ENCODE measurements at regions not wholly inside any gene's neighbourhood (a gene's known extent, or its start where the extent isn't known, plus 50 kb on each side); places are given as distances from the start of the nearest gene placed in this dataset.
"Not testable (repeated sequence)": the region's sequence is repeated elsewhere in the genome, so short reads cannot be mapped to it uniquely, and the experiment has no call there.

GRCh38 chr3:67064105-67064504, 66.0 kb downstream of the KBTBD8 start:
- no peak for DNase-seq
- Histone ChIP-seq H3K79me2 (ENCODE audit: control insufficient read depth, insufficient read depth, low read length) (no peaks in the 10 kb centered on the region), H3K79me1 (ENCODE audit: low read length) (no peaks in the 10 kb centered on the region), H2BK15ac (replicated peaks; ENCODE audit: low read depth) (no peak overlapping the region), H3K27me3 (ENCODE audit: insufficient read depth, low read length, poor library complexity) (no peaks in the 10 kb centered on the region), H2AK5ac (ENCODE audit: low read length) (no peak overlapping the region), H3K9ac (ENCODE audit: low read length) (no peak overlapping the region), H3K27ac (ENCODE audit: low read depth, low read length) (no peak overlapping the region), H3K36me3 (ENCODE audit: control insufficient read depth, insufficient read depth, low read length) (no peaks in the 10 kb centered on the region), H3K4me3 (ENCODE audit: low read length) (no peak overlapping the region), H4K8ac (ENCODE audit: low read depth, low read length) (no peak overlapping the region), H2BK120ac (ENCODE audit: low read depth, low read length) (no peak overlapping the region), H3K18ac (ENCODE audit: low read length) (no peak overlapping the region), H2BK5ac (ENCODE audit: low read length) (no peak overlapping the region), H3K4ac (ENCODE audit: low read depth, low read length) (no peak overlapping the region), H3K23ac (ENCODE audit: low read length) (no peak overlapping the region), H4K5ac (ENCODE audit: low read length) (no peak overlapping the region), H3K4me2 (ENCODE audit: low read length) (no peak overlapping the region), H3K4me1 (ENCODE audit: control insufficient read depth, low read depth, low read length) (no peaks in the 10 kb centered on the region), H3K56ac (ENCODE audit: low read length) (no peak overlapping the region)
- WGBS (ENCODE audit: extremely low coverage, insufficient coverage, low lambda C conversion rate), result no CpG with 5 or more reads among the region's 3 CpGs

- H3K4me2 ChIP-seq (ENCODE audit: low read length), result no peak overlapping the region
- no peaks in the 10 kb centered on the region for H3K36me3 ChIP-seq (ENCODE audit: control insufficient read depth, insufficient read depth, low read length)
- no peak overlapping the region for H3K23ac ChIP-seq (ENCODE audit: low read length)
- H3K56ac ChIP-seq (ENCODE audit: low read length), result no peak overlapping the region
- H3K4me1 ChIP-seq (ENCODE audit: control insufficient read depth, low read depth, low read length), result no peaks in the 10 kb centered on the region
- no peak overlapping the region for H3K4ac ChIP-seq (ENCODE audit: low read depth, low read length)
- DNase-seq, result no peak
- no peaks in the 10 kb centered on the region for H3K27me3 ChIP-seq (ENCODE audit: insufficient read depth, low read length, poor library complexity)
- no peak overlapping the region for H4K8ac ChIP-seq (ENCODE audit: low read depth, low read length)
- no peak overlapping the region for H3K18ac ChIP-seq (ENCODE audit: low read length)
- H4K5ac ChIP-seq (ENCODE audit: low read length), result no peak overlapping the region
- no peak overlapping the region for H3K27ac ChIP-seq (ENCODE audit: low read depth, low read length)
- no peak overlapping the region for H2BK15ac ChIP-seq (replicated peaks; ENCODE audit: low read depth)
- no CpG with 5 or more reads among the region's 4 CpGs for WGBS (ENCODE audit: extremely low coverage, insufficient coverage, low lambda C conversion rate)
- no peak overlapping the region for H3K4me3 ChIP-seq (ENCODE audit: low read length)
- no peaks in the 10 kb centered on the region for H3K79me2 ChIP-seq (ENCODE audit: control insufficient read depth, insufficient read depth, low read length)
- no peak overlapping the region for H2BK120ac ChIP-seq (ENCODE audit: low read depth, low read length)
- no peak overlapping the region for H3K9ac ChIP-seq (ENCODE audit: low read length)
- H3K79me1 ChIP-seq (ENCODE audit: low read length), result no peaks in the 10 kb centered on the region
- no peak overlapping the region for H2AK5ac ChIP-seq (ENCODE audit: low read length)
- no peak overlapping the region for H2BK5ac ChIP-seq (ENCODE audit: low read length)
Measured at GRCh38 chr3:67067251-67067650, 69.1 kb downstream of the KBTBD8 start.

GRCh38 chr3:67072640-67073039, 74.5 kb downstream of the KBTBD8 start:
- not testable (repeated sequence) for H4K5ac ChIP-seq (ENCODE audit: low read length); H3K4me2 ChIP-seq (ENCODE audit: low read length); H2BK5ac ChIP-seq (ENCODE audit: low read length); H3K36me3 ChIP-seq (ENCODE audit: control insufficient read depth, insufficient read depth, low read length); H2AK5ac ChIP-seq (ENCODE audit: low read length); H2BK120ac ChIP-seq (ENCODE audit: low read depth, low read length); H3K9ac ChIP-seq (ENCODE audit: low read length); H2BK15ac ChIP-seq (replicated peaks; ENCODE audit: low read depth); H3K56ac ChIP-seq (ENCODE audit: low read length); DNase-seq; H4K8ac ChIP-seq (ENCODE audit: low read depth, low read length); H3K4me1 ChIP-seq (ENCODE audit: control insufficient read depth, low read depth, low read length); H3K79me1 ChIP-seq (ENCODE audit: low read length); H3K18ac ChIP-seq (ENCODE audit: low read length); H3K4me3 ChIP-seq (ENCODE audit: low read length); H3K4ac ChIP-seq (ENCODE audit: low read depth, low read length); H3K23ac ChIP-seq (ENCODE audit: low read length); H3K27ac ChIP-seq (ENCODE audit: low read depth, low read length); H3K27me3 ChIP-seq (ENCODE audit: insufficient read depth, low read length, poor library complexity); H3K79me2 ChIP-seq (ENCODE audit: control insufficient read depth, insufficient read depth, low read length)
- WGBS (ENCODE audit: extremely low coverage, insufficient coverage, low lambda C conversion rate), result no CpG with 5 or more reads among the region's 2 CpGs

- no peak overlapping the region for H3K18ac ChIP-seq (ENCODE audit: low read length)
- no peaks in the 10 kb centered on the region for H3K79me1 ChIP-seq (ENCODE audit: low read length)
- H3K27me3 ChIP-seq (ENCODE audit: insufficient read depth, low read length, poor library complexity), result no peaks in the 10 kb centered on the region
- H2BK5ac ChIP-seq (ENCODE audit: low read length), result no peak overlapping the region
- DNase-seq, result no peak
- H3K27ac ChIP-seq (ENCODE audit: low read depth, low read length), result no peak overlapping the region
- no peak overlapping the region for H2BK120ac ChIP-seq (ENCODE audit: low read depth, low read length)
- H4K8ac ChIP-seq (ENCODE audit: low read depth, low read length), result no peak overlapping the region
- no peak overlapping the region for H2AK5ac ChIP-seq (ENCODE audit: low read length)
- WGBS (ENCODE audit: extremely low coverage, insufficient coverage, low lambda C conversion rate), result no CpG with 5 or more reads among the region's 1 CpG
- no peak overlapping the region for H3K9ac ChIP-seq (ENCODE audit: low read length)
- H3K36me3 ChIP-seq (ENCODE audit: control insufficient read depth, insufficient read depth, low read length), result no peaks in the 10 kb centered on the region
- no peak overlapping the region for H2BK15ac ChIP-seq (replicated peaks; ENCODE audit: low read depth)
- no peak overlapping the region for H3K4me3 ChIP-seq (ENCODE audit: low read length)
- no peak overlapping the region for H4K5ac ChIP-seq (ENCODE audit: low read length)
- no peaks in the 10 kb centered on the region for H3K4me1 ChIP-seq (ENCODE audit: control insufficient read depth, low read depth, low read length)
- no peak overlapping the region for H3K4me2 ChIP-seq (ENCODE audit: low read length)
- H3K4ac ChIP-seq (ENCODE audit: low read depth, low read length), result no peak overlapping the region
- no peak overlapping the region for H3K56ac ChIP-seq (ENCODE audit: low read length)
- H3K79me2 ChIP-seq (ENCODE audit: control insufficient read depth, insufficient read depth, low read length), result no peaks in the 10 kb centered on the region
- no peak overlapping the region for H3K23ac ChIP-seq (ENCODE audit: low read length)
Measured at GRCh38 chr3:67073812-67074211, 75.7 kb downstream of the KBTBD8 start.

- Histone ChIP-seq H2AK5ac (ENCODE audit: low read length) (no peak overlapping the region), H3K56ac (ENCODE audit: low read length) (no peak overlapping the region), H3K27me3 (ENCODE audit: insufficient read depth, low read length, poor library complexity) (no peaks in the 10 kb centered on the region), H2BK5ac (ENCODE audit: low read length) (no peak overlapping the region), H2BK120ac (ENCODE audit: low read depth, low read length) (no peak overlapping the region), H4K8ac (ENCODE audit: low read depth, low read length) (no peak overlapping the region), H3K9ac (ENCODE audit: low read length) (no peak overlapping the region), H3K79me1 (ENCODE audit: low read length) (no peaks in the 10 kb centered on the region), H2BK15ac (replicated peaks; ENCODE audit: low read depth) (no peak overlapping the region), H3K4me1 (ENCODE audit: control insufficient read depth, low read depth, low read length) (no peaks in the 10 kb centered on the region), H3K27ac (ENCODE audit: low read depth, low read length) (no peak overlapping the region), H3K4ac (ENCODE audit: low read depth, low read length) (no peak overlapping the region), H3K18ac (ENCODE audit: low read length) (no peak overlapping the region), H3K23ac (ENCODE audit: low read length) (no peak overlapping the region), H4K5ac (ENCODE audit: low read length) (no peak overlapping the region), H3K79me2 (ENCODE audit: control insufficient read depth, insufficient read depth, low read length) (no peaks in the 10 kb centered on the region), H3K4me3 (ENCODE audit: low read length) (no peak overlapping the region), H3K36me3 (ENCODE audit: control insufficient read depth, insufficient read depth, low read length) (no peaks in the 10 kb centered on the region), H3K4me2 (ENCODE audit: low read length) (no peak overlapping the region)
- DNase-seq, result no peak
- WGBS (ENCODE audit: extremely low coverage, insufficient coverage, low lambda C conversion rate), result no CpG with 5 or more reads among the region's 2 CpGs
Measured at GRCh38 chr3:67075295-67075694, 77.2 kb downstream of the KBTBD8 start.

GRCh38 chr3:67076607-67077006, 78.5 kb downstream of the KBTBD8 start:
- H2BK5ac ChIP-seq (ENCODE audit: low read length), result no peak overlapping the region
- H3K36me3 ChIP-seq (ENCODE audit: control insufficient read depth, insufficient read depth, low read length), result no peaks in the 10 kb centered on the region
- no peak overlapping the region for H3K4me2 ChIP-seq (ENCODE audit: low read length)
- no peak for DNase-seq
- H4K8ac ChIP-seq (ENCODE audit: low read depth, low read length), result no peak overlapping the region
- H3K27me3 ChIP-seq (ENCODE audit: insufficient read depth, low read length, poor library complexity), result no peaks in the 10 kb centered on the region
- H2BK120ac ChIP-seq (ENCODE audit: low read depth, low read length), result no peak overlapping the region
- no peak overlapping the region for H2BK15ac ChIP-seq (replicated peaks; ENCODE audit: low read depth)
- H3K23ac ChIP-seq (ENCODE audit: low read length), result no peak overlapping the region
- no peak overlapping the region for H3K9ac ChIP-seq (ENCODE audit: low read length)
- H3K4ac ChIP-seq (ENCODE audit: low read depth, low read length), result no peak overlapping the region
- H3K18ac ChIP-seq (ENCODE audit: low read length), result no peak overlapping the region
- no peaks in the 10 kb centered on the region for H3K4me1 ChIP-seq (ENCODE audit: control insufficient read depth, low read depth, low read length)
- H2AK5ac ChIP-seq (ENCODE audit: low read length), result no peak overlapping the region
- H3K27ac ChIP-seq (ENCODE audit: low read depth, low read length), result no peak overlapping the region
- no peaks in the 10 kb centered on the region for H3K79me2 ChIP-seq (ENCODE audit: control insufficient read depth, insufficient read depth, low read length)
- no peak overlapping the region for H4K5ac ChIP-seq (ENCODE audit: low read length)
- WGBS (ENCODE audit: extremely low coverage, insufficient coverage, low lambda C conversion rate), result no CpG with 5 or more reads among the region's 2 CpGs
- H3K56ac ChIP-seq (ENCODE audit: low read length), result no peak overlapping the region
- no peaks in the 10 kb centered on the region for H3K79me1 ChIP-seq (ENCODE audit: low read length)
- H3K4me3 ChIP-seq (ENCODE audit: low read length), result no peak overlapping the region

All from mesendoderm (in vitro differentiated cells).